ENCODE measurements at regions not wholly inside any gene's neighbourhood (a gene's known extent, or its start where the extent isn't known, plus 50 kb on each side); places are given as distances from the start of the nearest gene placed in this dataset.

GRCh38 chr7:63071396-63071795 lies 927.3 kb upstream of the ZNF722 start:
- H3K9me3 ChIP-seq (ENCODE audit: control insufficient read depth, insufficient read depth, low read depth, low read length) = peaks cover 86% of the 10 kb centered on the region

GRCh38 chr7:63071920-63072319 lies 926.7 kb upstream of the ZNF722 start:
- Histone ChIP-seq H3K27ac (ENCODE audit: low read depth, low read length) (no peak overlapping the region), H3K27me3 (ENCODE audit: control insufficient read depth, insufficient read depth, low read length) (no peaks in the 10 kb centered on the region), H3K9me3 (ENCODE audit: control insufficient read depth, insufficient read depth, low read depth, low read length) (peaks cover 86% of the 10 kb centered on the region), H3K4me1 (ENCODE audit: control insufficient read depth, insufficient read depth, low read length) (no peaks in the 10 kb centered on the region), H3K4me3 (ENCODE audit: low read depth, low read length) (no peak overlapping the region), H3K9ac (ENCODE audit: low read length) (no peak overlapping the region), H3K36me3 (ENCODE audit: control insufficient read depth, insufficient read depth, low read length) (no peaks in the 10 kb centered on the region)

More at GRCh38 chr7:63071396-63071795, 927.3 kb upstream of the ZNF722 start:
- no peaks in the 10 kb centered on the region for H3K27me3 ChIP-seq (ENCODE audit: control insufficient read depth, insufficient read depth, low read length)
- no peaks in the 10 kb centered on the region for H3K4me1 ChIP-seq (ENCODE audit: control insufficient read depth, insufficient read depth, low read length)
- no peak overlapping the region for H3K27ac ChIP-seq (ENCODE audit: low read depth, low read length)
- no peak overlapping the region for H3K4me3 ChIP-seq (ENCODE audit: low read depth, low read length)
- no peaks in the 10 kb centered on the region for H3K36me3 ChIP-seq (ENCODE audit: control insufficient read depth, insufficient read depth, low read length)
- no peak overlapping the region for H3K9ac ChIP-seq (ENCODE audit: low read length)

GRCh38 chr7:63072806-63073205 lies 925.8 kb upstream of the ZNF722 start:
- Histone ChIP-seq H3K27me3 (ENCODE audit: control insufficient read depth, insufficient read depth, low read length) (no peaks in the 10 kb centered on the region), H3K4me3 (ENCODE audit: low read depth, low read length) (no peak overlapping the region), H3K9ac (ENCODE audit: low read length) (no peak overlapping the region), H3K27ac (ENCODE audit: low read depth, low read length) (no peak overlapping the region), H3K36me3 (ENCODE audit: control insufficient read depth, insufficient read depth, low read length) (no peaks in the 10 kb centered on the region), H3K4me1 (ENCODE audit: control insufficient read depth, insufficient read depth, low read length) (no peaks in the 10 kb centered on the region), H3K9me3 (ENCODE audit: control insufficient read depth, insufficient read depth, low read depth, low read length) (peaks cover 84% of the 10 kb centered on the region)

GRCh38 chr7:63073286-63073685 lies 925.4 kb upstream of the ZNF722 start:
- no peaks in the 10 kb centered on the region for H3K36me3 ChIP-seq (ENCODE audit: control insufficient read depth, insufficient read depth, low read length)
- H3K4me3 ChIP-seq (ENCODE audit: low read depth, low read length) = no peak overlapping the region; the same call in 1 of the 2 replicates
- peaks cover 85% of the 10 kb centered on the region for H3K9me3 ChIP-seq (ENCODE audit: control insufficient read depth, insufficient read depth, low read depth, low read length)
- H3K27ac ChIP-seq (ENCODE audit: low read depth, low read length) = no peak overlapping the region
- no peaks in the 10 kb centered on the region for H3K27me3 ChIP-seq (ENCODE audit: control insufficient read depth, insufficient read depth, low read length)
- H3K4me1 ChIP-seq (ENCODE audit: control insufficient read depth, insufficient read depth, low read length) = no peaks in the 10 kb centered on the region
- no peak overlapping the region for H3K9ac ChIP-seq (ENCODE audit: low read length)

- Histone ChIP-seq H3K9ac (ENCODE audit: low read length) (no peak overlapping the region), H3K9me3 (ENCODE audit: control insufficient read depth, insufficient read depth, low read depth, low read length) (peaks cover 86% of the 10 kb centered on the region), H3K27me3 (ENCODE audit: control insufficient read depth, insufficient read depth, low read length) (no peaks in the 10 kb centered on the region), H3K36me3 (ENCODE audit: control insufficient read depth, insufficient read depth, low read length) (no peaks in the 10 kb centered on the region), H3K4me1 (ENCODE audit: control insufficient read depth, insufficient read depth, low read length) (no peaks in the 10 kb centered on the region), H3K27ac (ENCODE audit: low read depth, low read length) (no peak overlapping the region), H3K4me3 (ENCODE audit: low read depth, low read length) (no peak overlapping the region; the same call in 1 of the 2 replicates)
Measured at GRCh38 chr7:63073736-63074135, 924.9 kb upstream of the ZNF722 start.

- H3K4me3 ChIP-seq (ENCODE audit: low read depth, low read length) = no peak overlapping the region
- no peak overlapping the region for H3K27ac ChIP-seq (ENCODE audit: low read depth, low read length)
- H3K27me3 ChIP-seq (ENCODE audit: control insufficient read depth, insufficient read depth, low read length) = no peaks in the 10 kb centered on the region
- no peaks in the 10 kb centered on the region for H3K36me3 ChIP-seq (ENCODE audit: control insufficient read depth, insufficient read depth, low read length)
- H3K4me1 ChIP-seq (ENCODE audit: control insufficient read depth, insufficient read depth, low read length) = no peaks in the 10 kb centered on the region
- H3K9ac ChIP-seq (ENCODE audit: low read length) = no peak overlapping the region
- H3K9me3 ChIP-seq (ENCODE audit: control insufficient read depth, insufficient read depth, low read depth, low read length) = peaks cover 88% of the 10 kb centered on the region
Measured at GRCh38 chr7:63077841-63078240, 920.8 kb upstream of the ZNF722 start.

- Histone ChIP-seq H3K36me3 (ENCODE audit: control insufficient read depth, insufficient read depth, low read length) (no peaks in the 10 kb centered on the region), H3K4me1 (ENCODE audit: control insufficient read depth, insufficient read depth, low read length) (no peaks in the 10 kb centered on the region), H3K9me3 (ENCODE audit: control insufficient read depth, insufficient read depth, low read depth, low read length) (peaks cover 83% of the 10 kb centered on the region), H3K4me3 (ENCODE audit: low read depth, low read length) (no peak overlapping the region), H3K27me3 (ENCODE audit: control insufficient read depth, insufficient read depth, low read length) (no peaks in the 10 kb centered on the region), H3K27ac (ENCODE audit: low read depth, low read length) (no peak overlapping the region), H3K9ac (ENCODE audit: low read length) (no peak overlapping the region)
Measured at GRCh38 chr7:63080406-63080805, 918.2 kb upstream of the ZNF722 start.

GRCh38 chr7:63080831-63081230 lies 917.8 kb upstream of the ZNF722 start:
- H3K9me3 ChIP-seq (ENCODE audit: control insufficient read depth, insufficient read depth, low read depth, low read length) = peaks cover 79% of the 10 kb centered on the region

GRCh38 chr7:63087575-63088190 lies 911.0 kb upstream of the ZNF722 start:
- Histone ChIP-seq H3K27me3 (ENCODE audit: control insufficient read depth, insufficient read depth, low read length) (no peaks in the 10 kb centered on the region), H3K4me1 (ENCODE audit: control insufficient read depth, insufficient read depth, low read length) (no peaks in the 10 kb centered on the region), H3K27ac (ENCODE audit: low read depth, low read length) (no peak overlapping the region), H3K9me3 (ENCODE audit: control insufficient read depth, insufficient read depth, low read depth, low read length) (peaks cover 56% of the 10 kb centered on the region), H3K9ac (ENCODE audit: low read length) (no peak overlapping the region), H3K36me3 (ENCODE audit: control insufficient read depth, insufficient read depth, low read length) (no peaks in the 10 kb centered on the region), H3K4me3 (ENCODE audit: low read depth, low read length) (no peak overlapping the region)

More at GRCh38 chr7:63080831-63081230, 917.8 kb upstream of the ZNF722 start:
- Histone ChIP-seq H3K4me3 (ENCODE audit: low read depth, low read length) (no peak overlapping the region), H3K36me3 (ENCODE audit: control insufficient read depth, insufficient read depth, low read length) (no peaks in the 10 kb centered on the region), H3K27me3 (ENCODE audit: control insufficient read depth, insufficient read depth, low read length) (no peaks in the 10 kb centered on the region), H3K9ac (ENCODE audit: low read length) (no peak overlapping the region), H3K4me1 (ENCODE audit: control insufficient read depth, insufficient read depth, low read length) (no peaks in the 10 kb centered on the region), H3K27ac (ENCODE audit: low read depth, low read length) (no peak overlapping the region)

- Histone ChIP-seq H3K27me3 (ENCODE audit: control insufficient read depth, insufficient read depth, low read length) (no peaks in the 10 kb centered on the region), H3K4me3 (ENCODE audit: low read depth, low read length) (no peak overlapping the region), H3K4me1 (ENCODE audit: control insufficient read depth, insufficient read depth, low read length) (no peaks in the 10 kb centered on the region), H3K27ac (ENCODE audit: low read depth, low read length) (no peak overlapping the region), H3K36me3 (ENCODE audit: control insufficient read depth, insufficient read depth, low read length) (no peaks in the 10 kb centered on the region), H3K9ac (ENCODE audit: low read length) (no peak overlapping the region), H3K9me3 (ENCODE audit: control insufficient read depth, insufficient read depth, low read depth, low read length) (peaks cover 42% of the 10 kb centered on the region)
Measured at GRCh38 chr7:63092951-63093350, 905.7 kb upstream of the ZNF722 start.

- H3K4me3 ChIP-seq (ENCODE audit: low read depth, low read length) = no peak overlapping the region
- no peaks in the 10 kb centered on the region for H3K36me3 ChIP-seq (ENCODE audit: control insufficient read depth, insufficient read depth, low read length)
- H3K9ac ChIP-seq (ENCODE audit: low read length) = no peak overlapping the region
- H3K27me3 ChIP-seq (ENCODE audit: control insufficient read depth, insufficient read depth, low read length) = no peaks in the 10 kb centered on the region
- H3K27ac ChIP-seq (ENCODE audit: low read depth, low read length) = no peak overlapping the region
- no peaks in the 10 kb centered on the region for H3K4me1 ChIP-seq (ENCODE audit: control insufficient read depth, insufficient read depth, low read length)
- peaks cover 40% of the 10 kb centered on the region for H3K9me3 ChIP-seq (ENCODE audit: control insufficient read depth, insufficient read depth, low read depth, low read length)
Measured at GRCh38 chr7:63093481-63093880, 905.2 kb upstream of the ZNF722 start.
